ENCODE measurements at regions not wholly inside any gene's neighbourhood (a gene's known extent, or its start where the extent isn't known, plus 50 kb on each side); places are given as distances from the start of the nearest gene placed in this dataset.

GRCh38 chr9:32092031-32092430 lies 292.4 kb upstream of the ACO1 start:
- Histone ChIP-seq H3K27me3 (ENCODE audit: control insufficient read depth, extremely low read depth, insufficient read depth, low read length) (no peaks in the 10 kb centered on the region), H3K4me3 (ENCODE audit: control insufficient read depth in 2 of 3, extremely low read depth in 1 of 3, insufficient read depth in 2 of 3, low read depth in 1 of 3, low read length in 3 of 3) (no peak overlapping the region), H3K27ac (ENCODE audit: control insufficient read depth, insufficient read depth, low read length) (no peak overlapping the region), H3K4me1 (ENCODE audit: control insufficient read depth, extremely low read depth, insufficient read depth, low read length) (no peaks in the 10 kb centered on the region), H3K9me3 (ENCODE audit: control insufficient read depth, low read depth, low read length) (no peaks in the 10 kb centered on the region), H3K36me3 (ENCODE audit: control insufficient read depth in 2 of 2, extremely low read depth in 1 of 2, insufficient read depth in 2 of 2, low read length in 2 of 2) (no peaks in the 10 kb centered on the region), H3K9me1 (ENCODE audit: control insufficient read depth, extremely low read depth, insufficient read depth, low read length) (no peaks in the 10 kb centered on the region), H4K20me1 (ENCODE audit: control insufficient read depth, extremely low read depth, insufficient read depth, low read length) (no peaks in the 10 kb centered on the region), H3K4me2 (ENCODE audit: control insufficient read depth, extremely low read depth, insufficient read depth, low read depth, low read length) (no peak overlapping the region), H2AFZ (ENCODE audit: control insufficient read depth, low read length) (no peak overlapping the region), H3K79me2 (ENCODE audit: control insufficient read depth, insufficient read depth, low read length) (no peaks in the 10 kb centered on the region), H3K9ac (ENCODE audit: control insufficient read depth, extremely low read depth, insufficient read depth, low read length) (no peak overlapping the region)
- TF ChIP-seq EZH2 (IDR thresholded peaks at IDR 0.05; ENCODE audit: low read length) (no peak), CTCF (optimal IDR thresholded peaks at IDR 0.05 in 1 of 3, IDR thresholded peaks at IDR 0.05 in 1 of 3, conservative IDR thresholded peaks at IDR 0.05 in 1 of 3; ENCODE audit: extremely low read depth in 1 of 3, insufficient read depth in 2 of 3, low read length in 3 of 3) (no peak)
- FAIRE-seq = no peak
- dilution Hi-C loops (cut with MboI; ENCODE audit: extremely low pct_ligation_motif_present, low sequenced_read_pairs) = no loop called here
- DNase-seq (ENCODE audit: low read depth, low spot score) = no peak

- Histone ChIP-seq H4K20me1 (ENCODE audit: control insufficient read depth, extremely low read depth, insufficient read depth, low read length) (no peaks in the 10 kb centered on the region), H3K27me3 (ENCODE audit: control insufficient read depth, extremely low read depth, insufficient read depth, low read length) (no peaks in the 10 kb centered on the region), H3K27ac (ENCODE audit: control insufficient read depth, insufficient read depth, low read length) (no peak overlapping the region), H2AFZ (ENCODE audit: control insufficient read depth, low read length) (no peak overlapping the region), H3K4me3 (ENCODE audit: control insufficient read depth in 2 of 3, extremely low read depth in 1 of 3, insufficient read depth in 2 of 3, low read depth in 1 of 3, low read length in 3 of 3) (no peak overlapping the region), H3K9me3 (ENCODE audit: control insufficient read depth, low read depth, low read length) (no peaks in the 10 kb centered on the region), H3K4me2 (ENCODE audit: control insufficient read depth, extremely low read depth, insufficient read depth, low read depth, low read length) (no peak overlapping the region), H3K4me1 (ENCODE audit: control insufficient read depth, extremely low read depth, insufficient read depth, low read length) (no peaks in the 10 kb centered on the region), H3K36me3 (ENCODE audit: control insufficient read depth in 2 of 2, extremely low read depth in 1 of 2, insufficient read depth in 2 of 2, low read length in 2 of 2) (no peaks in the 10 kb centered on the region), H3K79me2 (ENCODE audit: control insufficient read depth, insufficient read depth, low read length) (no peaks in the 10 kb centered on the region), H3K9ac (ENCODE audit: control insufficient read depth, extremely low read depth, insufficient read depth, low read length) (no peak overlapping the region), H3K9me1 (ENCODE audit: control insufficient read depth, extremely low read depth, insufficient read depth, low read length) (no peaks in the 10 kb centered on the region)
- TF ChIP-seq CTCF (optimal IDR thresholded peaks at IDR 0.05 in 1 of 3, IDR thresholded peaks at IDR 0.05 in 1 of 3, conservative IDR thresholded peaks at IDR 0.05 in 1 of 3; ENCODE audit: extremely low read depth in 1 of 3, insufficient read depth in 2 of 3, low read length in 3 of 3) (no peak), EZH2 (IDR thresholded peaks at IDR 0.05; ENCODE audit: low read length) (no peak)
- dilution Hi-C loops (cut with MboI; ENCODE audit: extremely low pct_ligation_motif_present, low sequenced_read_pairs) = no loop called here
- FAIRE-seq (no peak), DNase-seq (ENCODE audit: low read depth, low spot score) (no peak)
These were observed 267.2 kb upstream of the ACO1 start for GRCh38 chr9:32117291-32117690.

All from keratinocyte (primary cell).